ENCODE measurements at regions not wholly inside any gene's neighbourhood (a gene's known extent, or its start where the extent isn't known, plus 50 kb on each side); places are given as distances from the start of the nearest gene placed in this dataset.
"Not testable (repeated sequence)": the region's sequence is repeated elsewhere in the genome, so short reads cannot be mapped to it uniquely, and the experiment has no call there.

DNA sequence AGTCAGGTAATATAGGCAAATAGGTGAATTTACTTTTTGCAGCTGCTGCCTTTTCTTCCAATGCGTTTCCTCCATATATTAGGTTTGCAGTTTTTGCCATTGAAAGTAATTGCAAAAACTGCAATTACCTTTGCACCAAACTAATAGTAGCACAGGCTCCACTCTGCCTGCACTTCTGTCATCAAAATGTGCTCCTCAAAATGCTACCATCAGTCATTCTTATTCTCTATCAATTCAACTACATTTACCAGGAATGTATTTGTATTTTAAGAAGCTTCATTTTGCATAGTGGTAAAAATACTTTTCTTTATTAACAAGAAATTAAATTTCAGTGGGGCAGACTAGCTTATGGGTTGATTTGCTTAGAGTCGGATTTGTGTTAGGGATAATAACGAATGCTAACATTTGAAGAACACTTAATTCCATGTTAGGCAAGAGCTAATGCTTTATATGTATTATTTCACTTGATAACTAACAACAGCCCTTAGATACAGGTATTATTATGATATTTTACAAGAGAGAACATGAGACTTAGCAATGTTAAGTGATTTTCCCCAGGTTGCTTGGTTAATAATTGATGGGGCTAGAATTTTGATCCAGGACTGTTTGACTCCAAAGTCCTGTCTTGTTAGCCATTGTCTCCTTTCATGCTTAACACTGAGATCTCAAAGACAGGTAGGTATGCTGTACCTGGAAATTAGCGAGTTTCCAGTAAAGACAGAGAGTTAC is 300.4 kb downstream of the MAN2A1 start:
- no peak for DNase-seq (ENCODE audit: low read depth)

DNA sequence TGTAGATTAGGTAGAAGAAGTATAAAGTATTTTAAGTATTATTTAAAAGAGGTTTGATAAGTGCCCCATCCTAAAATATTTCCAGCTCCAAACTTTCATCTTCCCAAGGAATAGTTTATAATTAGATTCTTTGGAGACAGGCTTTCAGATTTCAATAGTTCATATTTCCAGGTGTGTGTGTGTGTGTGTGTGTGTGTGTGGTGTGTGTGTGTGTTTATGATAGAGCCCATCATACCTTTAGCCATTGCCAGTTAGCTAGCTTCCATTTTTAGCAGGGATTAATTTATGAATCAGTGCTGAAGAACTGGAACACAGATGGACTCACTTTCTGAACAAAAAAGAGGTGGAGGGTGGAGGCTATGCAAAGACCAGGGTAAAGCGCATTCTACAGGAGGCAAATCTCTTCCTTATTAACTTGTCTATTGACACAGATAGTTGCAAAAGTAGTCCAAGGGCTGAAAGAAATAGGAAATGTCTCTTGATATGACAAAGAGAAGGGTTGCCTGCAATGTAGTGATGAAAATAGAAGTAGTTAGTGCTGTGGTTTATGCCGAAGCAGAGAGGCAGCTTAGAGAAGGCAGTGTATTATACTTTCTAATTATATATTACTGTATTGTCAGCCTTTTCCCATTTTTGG is 301.1 kb downstream of the MAN2A1 start:
- DNase-seq (ENCODE audit: low read depth) = no peak

DNA sequence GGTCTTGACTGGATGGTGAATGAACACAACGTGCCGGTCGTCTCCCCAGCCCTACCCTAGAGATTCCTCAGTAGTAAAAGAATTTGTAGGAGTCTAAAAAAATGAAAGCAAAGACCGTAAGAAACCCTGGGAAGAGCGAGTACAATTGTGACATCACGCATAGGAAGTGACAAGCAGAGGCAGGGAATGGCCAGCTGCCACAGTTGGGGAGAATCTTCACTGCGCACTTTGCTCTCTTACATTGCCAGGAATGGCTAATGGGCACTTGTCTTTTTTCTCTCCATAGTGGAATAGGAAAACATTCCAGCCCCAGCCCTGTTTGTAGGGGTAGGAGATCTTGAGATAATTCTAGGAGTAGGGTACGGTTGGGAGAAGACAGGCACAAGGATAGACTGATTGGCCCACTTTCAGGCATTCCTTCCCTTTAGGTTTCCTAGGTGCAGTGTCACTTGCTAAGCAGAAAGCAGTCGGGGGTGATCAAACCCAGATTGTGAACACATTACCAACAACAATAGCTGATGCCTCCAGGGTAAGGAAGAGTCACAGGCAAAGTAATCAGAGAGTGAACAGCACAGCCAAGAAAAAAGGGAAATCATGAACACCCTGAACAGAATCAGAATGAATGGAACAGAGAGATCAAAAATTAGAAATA is 302.7 kb downstream of the MAN2A1 start:
- no peak for DNase-seq (ENCODE audit: low read depth)

DNA sequence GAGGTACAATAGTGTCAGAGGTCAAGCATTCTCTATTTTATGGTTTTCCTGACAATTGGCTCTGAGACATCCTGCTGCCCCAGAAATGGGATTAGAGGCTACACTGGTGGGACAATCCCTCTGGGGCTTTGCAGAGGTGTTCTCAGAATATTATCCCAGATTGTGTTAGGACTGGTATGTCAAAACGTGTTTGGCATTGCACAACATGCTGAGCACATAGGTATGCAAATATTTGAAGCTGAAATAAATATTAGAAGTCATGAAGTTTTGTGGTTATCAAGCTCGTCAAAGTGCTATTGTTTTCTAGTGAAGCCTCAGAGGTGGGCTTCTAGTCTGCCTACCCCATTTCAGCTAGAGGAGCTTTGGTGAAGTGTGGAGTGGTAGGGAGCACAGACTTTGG is 304.4 kb downstream of the MAN2A1 start:
- no peak for DNase-seq (ENCODE audit: low read depth)

DNA sequence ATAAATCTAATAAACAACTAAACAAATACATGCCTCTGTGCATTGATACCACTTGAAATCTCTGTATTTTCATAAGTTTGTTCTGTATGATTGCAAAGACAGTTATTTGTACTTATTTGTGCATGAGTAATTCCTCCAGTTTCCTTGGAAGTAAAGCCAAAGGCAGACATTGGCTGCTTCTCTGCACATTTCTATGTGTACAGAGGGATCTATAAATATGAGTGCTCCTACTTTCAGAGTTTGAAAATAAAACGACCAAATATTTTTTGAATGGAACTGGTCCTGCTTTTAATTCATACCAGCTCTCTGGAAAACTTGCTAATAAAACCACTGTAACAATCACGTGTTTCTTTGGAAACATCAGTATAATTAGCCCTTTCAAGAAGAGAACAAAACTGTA is 306.5 kb downstream of the MAN2A1 start:
- no peak for DNase-seq (ENCODE audit: low read depth)

DNA sequence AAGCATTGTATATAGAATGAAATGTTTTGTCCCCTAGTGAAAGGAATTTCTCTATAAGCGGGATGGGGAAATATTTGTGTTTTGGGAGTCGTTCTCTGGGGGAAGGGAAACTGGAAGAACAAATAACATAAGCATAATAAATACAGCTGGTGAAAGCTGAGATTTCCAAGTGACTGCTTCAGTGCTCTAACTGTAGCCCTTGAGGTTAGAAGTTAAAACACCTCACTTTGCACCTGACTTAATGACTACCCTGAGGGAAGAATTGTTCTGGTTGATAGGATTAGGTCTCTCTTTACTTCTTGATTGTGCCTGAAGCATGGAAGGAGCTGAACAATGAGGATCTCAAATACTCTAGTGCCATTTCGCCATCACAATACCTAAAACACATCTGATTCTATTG is 307.4 kb downstream of the MAN2A1 start:
- no peak for DNase-seq (ENCODE audit: low read depth)

GRCh38 chr5:109998208-109998607 is 308.5 kb downstream of the MAN2A1 start:
- no peak for DNase-seq (ENCODE audit: low read depth)

GRCh38 chr5:109998726-109999125 is 309.0 kb downstream of the MAN2A1 start:
- no peak for DNase-seq (ENCODE audit: low read depth)

GRCh38 chr5:110001648-110002047 is 311.9 kb downstream of the MAN2A1 start:
- DNase-seq (ENCODE audit: low read depth) = no peak

DNA sequence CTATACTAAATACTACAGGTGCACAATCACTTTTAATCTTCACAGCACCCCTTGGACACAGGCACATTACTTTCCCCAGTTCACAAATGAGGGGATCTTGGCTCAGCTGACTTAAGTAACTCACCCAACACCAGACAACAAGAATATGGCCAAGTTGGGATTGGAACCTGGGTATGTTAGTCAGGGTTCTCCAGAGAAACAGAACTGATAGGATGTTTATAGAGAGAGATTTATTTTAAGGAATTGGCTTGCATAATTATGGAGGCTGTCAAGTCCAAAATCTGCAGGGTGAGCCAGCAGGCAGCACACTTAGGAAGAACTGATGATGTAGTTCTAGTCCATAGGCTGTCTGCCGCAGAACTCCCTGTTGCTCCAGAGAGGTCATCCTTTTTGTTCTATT is 312.9 kb downstream of the MAN2A1 start:
- DNase-seq (ENCODE audit: low read depth) = no peak

DNA sequence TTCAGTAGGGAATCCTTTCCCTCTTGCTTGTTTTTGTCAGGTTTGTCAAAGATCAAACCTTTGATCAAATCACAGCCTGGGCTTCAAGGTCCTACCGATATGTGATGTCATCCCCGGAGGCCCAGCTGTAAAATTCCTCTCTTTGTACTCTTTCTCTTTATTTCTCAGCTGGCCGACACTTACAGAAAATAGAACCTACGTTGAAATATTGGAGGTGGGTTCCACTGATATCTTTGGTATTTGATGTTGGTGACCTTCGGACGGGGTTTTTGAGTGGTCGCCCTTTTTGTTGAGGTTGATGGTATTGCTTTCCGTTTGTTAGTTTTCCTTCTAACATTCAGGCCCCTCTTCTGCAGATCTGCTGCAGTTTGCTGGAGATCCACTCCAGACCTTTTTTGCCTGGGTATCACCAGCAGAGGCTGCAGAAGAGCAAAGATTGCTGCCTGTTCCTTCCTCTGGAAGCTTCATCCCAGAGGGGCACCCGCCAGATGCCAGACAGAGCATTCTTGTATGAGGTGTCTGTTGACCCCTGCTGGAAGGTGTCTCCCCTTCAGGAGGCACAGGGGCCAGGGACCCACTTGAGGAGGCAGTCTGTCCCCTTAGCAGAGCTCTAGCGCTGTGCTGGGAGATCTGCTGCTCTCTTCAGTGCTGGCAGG is 316.3 kb downstream of the MAN2A1 start:
- DNase-seq (ENCODE audit: low read depth) = not testable (repeated sequence)

- no peak for DNase-seq (ENCODE audit: low read depth)
Observed at GRCh38 chr5:110007101-110007500, 317.4 kb downstream of the MAN2A1 start.

- no peak for DNase-seq (ENCODE audit: low read depth)
Observed at GRCh38 chr5:110008131-110008530, 318.4 kb downstream of the MAN2A1 start.

GRCh38 chr5:110012145-110012544 is 322.4 kb downstream of the MAN2A1 start:
- DNase-seq (ENCODE audit: low read depth) = no peak

DNA sequence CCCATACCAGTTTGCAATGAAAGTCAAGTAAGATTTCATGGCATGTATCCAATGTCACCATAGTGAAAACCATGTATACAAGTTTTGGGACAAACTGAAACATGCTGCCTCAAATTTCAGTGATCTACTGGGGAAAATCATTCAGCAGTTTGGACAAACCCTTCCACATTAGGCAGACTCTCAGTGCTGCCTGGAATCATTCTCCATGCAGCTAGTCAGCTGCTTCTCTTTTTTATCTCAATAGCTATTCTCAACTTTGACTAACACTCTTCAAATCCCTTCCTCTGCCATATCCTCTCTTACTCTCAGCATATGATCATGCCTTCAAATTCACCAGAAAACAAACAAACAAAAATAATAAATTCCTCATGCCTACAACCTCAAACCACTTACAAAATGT is 323.3 kb downstream of the MAN2A1 start:
- no peak for DNase-seq (ENCODE audit: low read depth)

DNA sequence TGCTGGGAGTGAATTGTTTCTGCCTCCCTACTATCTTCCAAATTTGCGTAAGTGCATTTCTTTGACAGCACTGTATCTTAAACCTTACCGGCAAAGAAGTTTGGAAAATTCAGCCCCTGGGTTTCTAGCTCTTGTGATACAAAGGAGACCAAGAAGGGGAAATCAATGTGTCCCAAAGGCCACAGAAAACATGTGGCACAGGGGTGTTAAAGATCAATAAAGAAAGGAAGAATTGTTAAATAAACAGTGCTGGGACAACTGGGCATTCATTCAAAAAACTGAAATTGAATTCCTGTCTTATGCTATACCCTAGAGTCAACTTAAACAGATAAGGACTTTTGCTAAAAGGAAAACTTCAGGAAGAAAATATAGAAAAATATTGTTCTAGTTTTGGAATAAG is 328.1 kb downstream of the MAN2A1 start:
- DNase-seq (ENCODE audit: low read depth) = no peak

- DNase-seq (ENCODE audit: low read depth) = no peak
Observed at GRCh38 chr5:110018509-110018908, 328.8 kb downstream of the MAN2A1 start.

DNA sequence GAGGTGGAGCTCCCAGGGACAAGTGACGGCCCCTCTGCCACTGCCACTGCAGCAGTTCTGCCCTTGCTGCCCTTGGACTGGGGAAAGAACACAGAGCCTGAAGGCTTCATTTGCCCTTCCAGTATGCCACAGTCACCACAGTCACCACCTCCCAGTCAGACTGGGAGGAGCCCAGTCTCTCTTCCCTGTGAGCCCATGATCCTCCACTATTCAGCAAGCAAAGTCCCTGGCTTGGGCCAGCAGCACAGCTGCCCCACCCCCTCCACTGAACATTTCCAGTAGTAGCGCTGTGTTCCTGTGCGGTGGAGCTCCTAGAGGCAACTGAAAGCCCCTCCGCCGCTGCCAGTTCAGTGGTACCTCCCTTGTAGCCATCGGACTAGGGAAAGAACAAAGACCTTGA is 329.4 kb downstream of the MAN2A1 start:
- no peak for DNase-seq (ENCODE audit: low read depth)

DNA sequence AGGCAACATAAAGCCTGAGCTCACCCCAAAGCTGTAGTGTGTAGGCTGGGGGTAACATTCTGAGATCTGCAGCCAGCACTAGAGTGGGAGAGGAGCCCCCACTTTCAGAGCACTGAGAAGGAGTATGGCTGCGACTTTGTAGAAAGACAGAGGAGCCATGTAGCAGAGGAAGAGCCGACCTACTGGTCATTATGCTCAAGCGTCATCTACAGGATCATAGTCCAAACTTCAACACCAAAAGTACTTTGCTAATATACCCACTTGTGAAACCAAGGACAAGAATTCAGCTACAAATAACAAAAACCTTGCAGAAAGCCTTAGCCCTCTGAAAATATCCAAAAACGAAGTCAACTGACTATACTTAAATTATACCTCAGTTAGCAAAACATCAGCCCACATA is 330.1 kb downstream of the MAN2A1 start:
- DNase-seq (ENCODE audit: low read depth) = no peak

DNA sequence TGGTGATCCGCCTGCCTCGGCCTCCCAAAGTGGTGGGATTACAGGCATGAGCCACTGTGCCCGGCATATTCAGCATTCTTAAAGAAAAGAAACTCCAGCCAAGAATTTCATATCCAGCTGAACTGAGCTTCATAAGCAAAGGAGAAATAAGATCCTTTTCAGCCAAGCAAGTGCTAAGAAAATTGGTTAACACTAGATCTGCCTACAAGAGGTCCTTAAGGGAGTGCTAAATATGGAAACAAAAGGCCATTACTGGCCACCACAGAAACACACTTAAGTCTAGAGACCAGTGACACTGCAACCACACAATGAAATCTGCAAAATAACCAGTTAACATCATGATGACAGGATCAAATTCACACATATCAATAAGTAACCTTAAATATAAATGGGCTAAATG is 331.5 kb downstream of the MAN2A1 start:
- no peak for DNase-seq (ENCODE audit: low read depth)

- DNase-seq (ENCODE audit: low read depth) = no peak
Observed at GRCh38 chr5:110025160-110025559, 335.4 kb downstream of the MAN2A1 start.

GRCh38 chr5:110027527-110028322 is 338.0 kb downstream of the MAN2A1 start:
- no peak for DNase-seq (ENCODE audit: low read depth)
